ENCODE measurements at regions not wholly inside any gene's neighbourhood (a gene's known extent, or its start where the extent isn't known, plus 50 kb on each side); places are given as distances from the start of the nearest gene placed in this dataset.

DNA sequence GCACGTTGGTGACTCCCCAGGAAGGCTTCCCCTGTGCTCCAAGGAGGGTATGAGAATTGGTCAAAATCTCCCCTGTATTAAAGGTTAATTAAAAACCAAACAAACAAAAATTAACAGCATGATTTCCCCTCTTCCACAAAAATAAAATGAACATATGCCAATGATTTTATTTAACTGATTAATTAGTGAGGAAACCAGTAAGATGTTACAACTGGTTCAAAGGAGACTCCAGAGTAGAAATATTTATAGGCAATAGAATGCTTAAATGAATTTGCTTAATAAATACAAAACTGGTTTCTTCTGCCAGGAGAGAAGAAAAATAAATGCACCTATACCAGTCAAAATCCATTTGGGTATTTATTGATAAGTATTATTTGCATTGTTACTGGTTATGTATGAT, 249.5 kb upstream of the DEPDC1 start:
- WGBS (ENCODE audit: missing lambda C conversion rate), result 5% methylated on average over 1 of the region's 1 CpG
- no peak for FAIRE-seq

DNA sequence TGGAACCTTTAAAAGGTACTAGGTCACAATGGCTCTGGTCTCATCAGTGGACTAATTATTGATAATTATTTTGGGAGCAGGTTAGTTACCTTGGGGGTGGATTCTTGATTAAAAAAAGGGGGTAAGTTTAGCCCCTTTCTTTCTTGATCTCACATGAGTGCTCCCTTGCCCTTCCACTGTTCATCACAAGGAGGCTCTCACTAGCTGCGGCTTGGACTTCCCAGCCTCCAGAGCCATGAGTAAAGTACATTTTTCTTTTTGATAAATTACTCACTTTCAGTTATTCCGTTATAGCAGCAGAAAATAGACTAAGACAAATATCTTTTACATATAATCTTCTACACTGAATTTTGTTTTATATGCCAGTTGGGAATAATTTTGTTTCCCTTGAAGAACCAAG, 254.8 kb upstream of the DEPDC1 start:
- FAIRE-seq (no peak), DNase-seq (ENCODE audit: low read depth in 1 of 2, low spot score in 1 of 2) (no peak), ATAC-seq (no peak)
- POLR2A ChIA-PET, result no interaction called here
- H3K4me1 ChIP-seq, result no peaks in the 10 kb centered on the region
- no peak overlapping the region for H3K4me2 ChIP-seq
- H3K9me3 ChIP-seq, result no peaks in the 10 kb centered on the region
- no peak for TF ChIP-seq RAD21 (conservative IDR thresholded peaks at IDR 0.05 in 1 of 2, IDR thresholded peaks at IDR 0.05 in 1 of 2)
- no peak for TF ChIP-seq HEYL (CRISPR knock-in tag; IDR thresholded peaks at IDR 0.05)
- no peak for TF ChIP-seq KDM1A (IDR thresholded peaks at IDR 0.05; ENCODE audit: low read depth)
- TF ChIP-seq RARB (CRISPR knock-in tag; IDR thresholded peaks at IDR 0.05), result no peak
- TF ChIP-seq FOSL2 (IDR thresholded peaks at IDR 0.05), result no peak
- TF ChIP-seq FOSL2 (CRISPR knock-in tag; IDR thresholded peaks at IDR 0.05), result no peak
- TF ChIP-seq, protein P1, sequence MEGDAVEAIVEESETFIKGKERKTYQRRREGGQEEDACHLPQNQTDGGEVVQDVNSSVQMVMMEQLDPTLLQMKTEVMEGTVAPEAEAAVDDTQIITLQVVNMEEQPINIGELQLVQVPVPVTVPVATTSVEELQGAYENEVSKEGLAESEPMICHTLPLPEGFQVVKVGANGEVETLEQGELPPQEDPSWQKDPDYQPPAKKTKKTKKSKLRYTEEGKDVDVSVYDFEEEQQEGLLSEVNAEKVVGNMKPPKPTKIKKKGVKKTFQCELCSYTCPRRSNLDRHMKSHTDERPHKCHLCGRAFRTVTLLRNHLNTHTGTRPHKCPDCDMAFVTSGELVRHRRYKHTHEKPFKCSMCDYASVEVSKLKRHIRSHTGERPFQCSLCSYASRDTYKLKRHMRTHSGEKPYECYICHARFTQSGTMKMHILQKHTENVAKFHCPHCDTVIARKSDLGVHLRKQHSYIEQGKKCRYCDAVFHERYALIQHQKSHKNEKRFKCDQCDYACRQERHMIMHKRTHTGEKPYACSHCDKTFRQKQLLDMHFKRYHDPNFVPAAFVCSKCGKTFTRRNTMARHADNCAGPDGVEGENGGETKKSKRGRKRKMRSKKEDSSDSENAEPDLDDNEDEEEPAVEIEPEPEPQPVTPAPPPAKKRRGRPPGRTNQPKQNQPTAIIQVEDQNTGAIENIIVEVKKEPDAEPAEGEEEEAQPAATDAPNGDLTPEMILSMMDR (IDR thresholded peaks at IDR 0.05), result no peak
- no peak for TF ChIP-seq BHLHE40 (IDR thresholded peaks at IDR 0.05; ENCODE audit: low read depth, low read length)
- no peak for TF ChIP-seq EHF (CRISPR knock-in tag; IDR thresholded peaks at IDR 0.05)
- TF ChIP-seq, protein P2, sequence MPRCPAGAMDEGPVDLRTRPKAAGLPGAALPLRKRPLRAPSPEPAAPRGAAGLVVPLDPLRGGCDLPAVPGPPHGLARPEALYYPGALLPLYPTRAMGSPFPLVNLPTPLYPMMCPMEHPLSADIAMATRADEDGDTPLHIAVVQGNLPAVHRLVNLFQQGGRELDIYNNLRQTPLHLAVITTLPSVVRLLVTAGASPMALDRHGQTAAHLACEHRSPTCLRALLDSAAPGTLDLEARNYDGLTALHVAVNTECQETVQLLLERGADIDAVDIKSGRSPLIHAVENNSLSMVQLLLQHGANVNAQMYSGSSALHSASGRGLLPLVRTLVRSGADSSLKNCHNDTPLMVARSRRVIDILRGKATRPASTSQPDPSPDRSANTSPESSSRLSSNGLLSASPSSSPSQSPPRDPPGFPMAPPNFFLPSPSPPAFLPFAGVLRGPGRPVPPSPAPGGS (IDR thresholded peaks at IDR 0.05), result no peak
- TF ChIP-seq TP53 (CRISPR knock-in tag; IDR thresholded peaks at IDR 0.05), result no peak
- no peak for TF ChIP-seq EHMT2 (IDR thresholded peaks at IDR 0.05; ENCODE audit: low read depth)
- TF ChIP-seq KDM5A (IDR thresholded peaks at IDR 0.05), result no peak
- CTCF ChIA-PET, result no interaction called here
- no peak overlapping the region for H3K27ac ChIP-seq
- 2% methylated on average over 2 of the region's 2 CpGs for WGBS (ENCODE audit: missing lambda C conversion rate)
- no peak overlapping the region for H3K4me3 ChIP-seq

More for the DNA sequence above, 249.5 kb upstream of the DEPDC1 start:
- H3K27ac ChIP-seq, result no peak overlapping the region
- ATAC-seq (no peak), DNase-seq (ENCODE audit: low read depth in 1 of 2, low spot score in 1 of 2) (no peak)
- POLR2A ChIA-PET, result no interaction called here
- H3K4me2 ChIP-seq, result no peak overlapping the region
- H3K4me3 ChIP-seq, result no peak overlapping the region
- no peaks in the 10 kb centered on the region for H3K9me3 ChIP-seq
- CTCF ChIA-PET, result no interaction called here
- H3K4me1 ChIP-seq, result no peaks in the 10 kb centered on the region
- TF ChIP-seq CEBPB (IDR thresholded peaks at IDR 0.05), result no peak
- no peak for TF ChIP-seq RNF2 (IDR thresholded peaks at IDR 0.05; ENCODE audit: borderline replicate concordance, low read depth)
- no peak for TF ChIP-seq HOXB5 (CRISPR knock-in tag; IDR thresholded peaks at IDR 0.05)

DNA sequence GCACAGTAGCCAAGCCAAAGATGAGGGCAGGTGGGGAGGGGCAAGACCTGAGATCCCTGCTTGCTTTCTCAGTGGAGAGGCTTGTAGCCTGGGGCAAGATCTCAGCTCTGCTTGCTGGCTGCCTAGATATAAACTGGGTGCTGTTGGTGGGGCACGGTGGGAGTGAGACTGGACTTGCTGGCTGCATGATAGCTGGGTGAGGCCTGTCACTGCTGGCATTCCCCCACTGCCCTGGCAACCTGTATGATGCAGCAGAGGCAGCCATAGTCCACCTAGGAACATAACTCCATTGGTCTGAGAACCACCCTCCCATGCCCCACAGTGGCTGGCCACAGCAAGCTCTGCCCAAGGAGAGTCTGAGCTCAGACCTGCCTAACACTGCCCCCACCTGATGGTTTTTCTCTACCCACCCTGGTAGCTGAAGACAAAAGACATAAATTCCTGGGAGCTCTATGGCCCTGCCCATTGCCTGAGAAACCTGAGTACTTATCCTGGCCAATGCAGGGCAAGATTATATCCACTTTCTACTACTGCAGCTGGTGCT, 261.9 kb upstream of the DEPDC1 start:
- Histone ChIP-seq H3K4me1 (no peaks in the 10 kb centered on the region), H3K9me3 (no peaks in the 10 kb centered on the region), H3K4me2 (no peak overlapping the region), H3K27ac (no peak overlapping the region), H3K4me3 (no peak overlapping the region)
- no CpG with 5 or more reads among the region's 1 CpG for WGBS (ENCODE audit: missing lambda C conversion rate)
- no peak for DNase-seq (ENCODE audit: low read depth in 1 of 2, low spot score in 1 of 2)
- FAIRE-seq, result no peak
- ChIA-PET CTCF (no interaction called here), POLR2A (no interaction called here)
- ATAC-seq, result no peak
- TF ChIP-seq EP300 (IDR thresholded peaks at IDR 0.05) (no peak), MYC (IDR thresholded peaks at IDR 0.05; ENCODE audit: borderline replicate concordance, low read length) (no peak), EHF (CRISPR knock-in tag; IDR thresholded peaks at IDR 0.05) (no peak), HEYL (CRISPR knock-in tag; IDR thresholded peaks at IDR 0.05) (no peak), FOXS1 (CRISPR knock-in tag; IDR thresholded peaks at IDR 0.05) (no peak), KDM5A (IDR thresholded peaks at IDR 0.05) (no peak)
- TF ChIP-seq, protein P1 (IDR thresholded peaks at IDR 0.05), result no peak
- TF ChIP-seq, protein P3, sequence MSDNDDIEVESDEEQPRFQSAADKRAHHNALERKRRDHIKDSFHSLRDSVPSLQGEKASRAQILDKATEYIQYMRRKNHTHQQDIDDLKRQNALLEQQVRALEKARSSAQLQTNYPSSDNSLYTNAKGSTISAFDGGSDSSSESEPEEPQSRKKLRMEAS (IDR thresholded peaks at IDR 0.05), result no peak

All from A549 (cell line).